Body of pancreas (tissue), 4 donors: ENCODE measurements at regions not wholly inside any gene's neighbourhood (a gene's known extent, or its start where the extent isn't known, plus 50 kb on each side); places are given as distances from the start of the nearest gene placed in this dataset.

Experiments
- ATAC-seq: fragments of 150-250 bp; one replicate; pipeline ENCODE4 v1.9.1; 2016
- DNase-seq, 4 donors: peaks; one replicate each; pipeline ENCODE4 v3.0.0-alpha.2; 2019
- H3K27ac ChIP-seq, 4 donors: fragments of 200-600 bp; sonication (generic); 1 replicate in 3 of 4; 2 replicates in 1 of 4; pipeline versions ENCODE4 v1.5.1 to v1.6.1; 2016 to 2019; ENCODE audit warnings: mild to moderate bottlenecking in 1 of 4, mixed read lengths in 1 of 4, moderate library complexity in 1 of 4
- H3K27me3 ChIP-seq, 2 donors: fragments of 200-600 bp; sonication (generic); one replicate each; pipeline ENCODE4 v1.6.0; 2016; ENCODE audit warnings: mild to moderate bottlenecking in 1 of 2
- H3K36me3 ChIP-seq, 2 donors: fragments of 200-600 bp; sonication (generic); replicated peaks in 1 of 2; 2 replicates each; pipeline ENCODE4 v1.5.1; 2016; ENCODE audit warnings: low read depth in 2 of 2; ENCODE audit not compliant: insufficient read depth in 1 of 2
- H3K4me1 ChIP-seq: fragments of 200-600 bp; sonication (generic); one replicate; pipeline ENCODE4 v1.6.0; 2016
- H3K4me3 ChIP-seq, 2 donors: fragments of 200-600 bp; sonication (generic); 1 replicate in 1 of 2; 2 replicates in 1 of 2; pipeline ENCODE4 v1.5.1; 2016 to 2019
- H3K9me3 ChIP-seq, 3 donors: fragments of 200-600 bp; sonication (generic); 1 replicate in 2 of 3; 2 replicates in 1 of 3; pipeline ENCODE4 v1.5.1; 2016
- CTCF ChIP-seq, 7 experiments: fragments of 450-650 bp in 4 of 7; fragments of 200-600 bp in 3 of 7; sonication (generic) in 3 of 7; IDR thresholded peaks; one replicate each; pipeline ENCODE4 v1.5.1; 2016 to 2019; ENCODE audit warnings: antibody characterized with exemption in 7 of 7
- POLR2A ChIP-seq, 3 donors: fragments of 450-650 bp; IDR thresholded peaks; one replicate each; pipeline ENCODE4 v1.6.1; 2016; ENCODE audit warnings: antibody characterized with exemption in 3 of 3, mild to moderate bottlenecking in 2 of 3
- WGBS, 2 donors: methylation state at CpG; one replicate each; pipeline ENCODE4 v1.1.5; 2017; 5-methylcytosine and 5-hydroxymethylcytosine counted together
- intact Hi-C: fragments of 100-400 bp; cut with DNase I; formaldehyde crosslinking; loops from one replicate; pipeline ENCODE4 v1.15.1; 2023

GRCh38 chr1:157893686-157894085 is 52.1 kb upstream of the CD5L start:
- intact Hi-C loops = no loop called here
- H3K4me3 ChIP-seq = no peak overlapping the region
- no peaks in the 10 kb centered on the region for H3K4me1 ChIP-seq
- H3K27ac ChIP-seq = no peak overlapping the region
- no peaks in the 10 kb centered on the region for H3K36me3 ChIP-seq
- TF ChIP-seq POLR2A (IDR thresholded peaks at IDR 0.05) (no peak), CTCF (IDR thresholded peaks at IDR 0.05) (no peak)
- H3K9me3 ChIP-seq = no peaks in the 10 kb centered on the region
- no peaks in the 10 kb centered on the region for H3K27me3 ChIP-seq
- DNase-seq = no peak
- ATAC-seq = no peak

GRCh38 chr1:157894613-157895165 is 53.1 kb upstream of the CD5L start:
- no peak for TF ChIP-seq CTCF (IDR thresholded peaks at IDR 0.05)
- TF ChIP-seq POLR2A (IDR thresholded peaks at IDR 0.05) = no peak
- Histone ChIP-seq H3K27ac (no peak overlapping the region), H3K27me3 (no peaks in the 10 kb centered on the region), H3K4me3 (no peak overlapping the region), H3K9me3 (no peaks in the 10 kb centered on the region), H3K4me1 (no peaks in the 10 kb centered on the region), H3K36me3 (no peaks in the 10 kb centered on the region)
- 42 to 52% methylated on average over 5 of the region's 5 CpGs for WGBS, 2 donors
- ATAC-seq (no peak), DNase-seq (no peak)
- intact Hi-C loops = no loop called here

- ATAC-seq = no peak
- Histone ChIP-seq H3K4me1 (no peaks in the 10 kb centered on the region), H3K27me3 (no peaks in the 10 kb centered on the region), H3K36me3 (no peaks in the 10 kb centered on the region), H3K9me3 (peaks cover 0 to 7% (median 0%) of the 10 kb centered on the region in 3 donors), H3K4me3 (no peak overlapping the region), H3K27ac (no peak overlapping the region)
- 90% methylated on average over 1 of the region's 1 CpG; no CpG with 5 or more reads in 1 of the 2 donors for WGBS, 2 donors
- no peak for DNase-seq
- intact Hi-C loops = no loop called here
- TF ChIP-seq CTCF (IDR thresholded peaks at IDR 0.05) = no peak
- no peak for TF ChIP-seq POLR2A (IDR thresholded peaks at IDR 0.05)
Measured at GRCh38 chr1:157910270-157910669, 68.7 kb upstream of the CD5L start.

DNA sequence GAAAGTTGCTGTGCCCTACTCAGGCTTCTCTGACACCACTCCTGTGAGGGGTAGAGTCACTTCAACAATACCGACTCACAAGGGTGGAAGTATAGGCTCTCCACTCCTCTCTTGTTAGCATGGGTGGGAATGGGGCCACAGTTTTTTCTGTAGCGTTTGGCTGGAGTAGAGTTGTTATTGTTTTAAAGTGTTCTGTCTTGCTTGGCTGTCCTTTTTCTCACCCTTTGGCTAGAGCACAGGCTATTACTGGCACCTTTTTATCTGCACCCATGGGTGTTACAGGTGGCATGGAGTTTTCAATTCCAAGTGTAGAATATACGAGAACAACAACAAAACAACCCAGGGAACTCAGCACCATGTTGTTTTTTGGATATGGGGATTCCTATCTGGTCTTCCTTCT is 74.3 kb upstream of the CD5L start:
- TF ChIP-seq POLR2A (IDR thresholded peaks at IDR 0.05) = no peak
- no peak for TF ChIP-seq CTCF (IDR thresholded peaks at IDR 0.05)
- WGBS, 2 donors = 60 to 65% methylated on average over 3 of the region's 3 CpGs
- DNase-seq (no peak), ATAC-seq (no peak)
- Histone ChIP-seq H3K9me3 (peaks cover 0 to 2% (median 0%) of the 10 kb centered on the region in 3 donors), H3K4me1 (no peaks in the 10 kb centered on the region), H3K27me3 (no peaks in the 10 kb centered on the region), H3K27ac (no peak overlapping the region), H3K4me3 (no peak overlapping the region), H3K36me3 (no peaks in the 10 kb centered on the region)
- intact Hi-C loops = no loop called here

DNA sequence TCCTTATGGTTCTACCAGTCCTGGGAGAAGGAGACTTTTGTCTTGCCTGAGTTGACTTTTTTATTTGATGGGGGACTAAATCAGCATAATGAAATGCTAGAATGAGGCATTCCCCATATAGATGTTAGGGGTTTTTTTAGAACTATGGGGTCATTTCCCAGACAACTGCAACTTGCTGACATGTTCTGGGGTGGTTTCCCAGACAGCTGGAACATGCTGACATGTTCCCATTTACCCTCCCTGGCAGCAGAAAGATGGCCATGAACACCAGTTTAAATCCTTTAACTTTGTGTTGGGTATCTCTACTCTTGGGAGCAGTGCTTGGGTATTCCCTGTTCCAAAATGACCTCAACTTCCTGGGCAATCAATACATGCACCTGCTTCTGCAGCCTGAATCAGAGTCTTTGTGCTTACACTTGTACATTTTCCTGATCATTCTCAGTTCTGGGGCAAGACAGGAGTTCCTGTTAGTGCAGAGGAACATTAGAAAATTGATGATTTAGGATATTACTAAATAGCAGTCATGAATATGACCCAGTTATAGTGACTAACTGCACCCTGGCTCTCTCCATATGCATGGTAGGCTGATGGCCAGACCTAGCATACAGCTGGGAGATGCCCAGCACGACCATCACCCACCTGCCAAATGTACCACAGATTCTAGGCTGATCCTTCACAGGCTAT is 75.4 kb upstream of the CD5L start:
- 24% methylated on average over 1 of the region's 1 CpG; no CpG with 5 or more reads in 1 of the 2 donors for WGBS, 2 donors
- ATAC-seq = no peak
- H3K9me3 ChIP-seq = no peaks in the 10 kb centered on the region
- TF ChIP-seq CTCF (IDR thresholded peaks at IDR 0.05) (no peak), POLR2A (IDR thresholded peaks at IDR 0.05) (no peak)
- no peaks in the 10 kb centered on the region for H3K36me3 ChIP-seq
- DNase-seq = no peak
- H3K4me3 ChIP-seq = no peak overlapping the region
- H3K4me1 ChIP-seq = no peaks in the 10 kb centered on the region
- H3K27ac ChIP-seq = no peak overlapping the region
- intact Hi-C loops = no loop called here
- H3K27me3 ChIP-seq = no peaks in the 10 kb centered on the region
